Right kidney (tissue), 1 donor: ENCODE measurements at regions not wholly inside any gene's neighbourhood (a gene's known extent, or its start where the extent isn't known, plus 50 kb on each side); places are given as distances from the start of the nearest gene placed in this dataset.
A peak's percentile ranks its signal among the peaks of the same experiment; 100 is the strongest.
"Not testable (repeated sequence)": the region's sequence is repeated elsewhere in the genome, so short reads cannot be mapped to it uniquely, and the experiment has no call there.

ENCODE experiments used
- DNase-seq: peaks from one replicate; pipeline ENCODE4 v3.0.0-alpha.2; 2016

GRCh38 chr16:50497592-50497991 is 50.6 kb upstream of the NKD1 start:
- no peak for DNase-seq

GRCh38 chr16:50496990-50497389 is 51.2 kb upstream of the NKD1 start:
- no peak for DNase-seq

GRCh38 chr16:50495673-50496072 is 52.5 kb upstream of the NKD1 start:
- DNase-seq, result no peak

GRCh38 chr16:50494501-50495491 is 53.4 kb upstream of the NKD1 start:
- no peak for DNase-seq

GRCh38 chr16:50491516-50491915 is 56.7 kb upstream of the NKD1 start:
- no peak for DNase-seq

GRCh38 chr16:50490828-50491227 is 57.4 kb upstream of the NKD1 start:
- no peak for DNase-seq

GRCh38 chr16:50489182-50489581 is 59.0 kb upstream of the NKD1 start:
- no peak for DNase-seq

- no peak for DNase-seq
Observed at GRCh38 chr16:50487528-50487927, 60.7 kb upstream of the NKD1 start.

GRCh38 chr16:50486162-50486561 is 62.0 kb upstream of the NKD1 start:
- not testable (repeated sequence) for DNase-seq

- no peak for DNase-seq
Observed at GRCh38 chr16:50485232-50485631, 63.0 kb upstream of the NKD1 start.

GRCh38 chr16:50482271-50482670 is 65.9 kb upstream of the NKD1 start:
- no peak for DNase-seq

GRCh38 chr16:50480206-50480605 is 68.0 kb upstream of the NKD1 start:
- DNase-seq, result no peak

GRCh38 chr16:50479771-50480170 is 68.4 kb upstream of the NKD1 start:
- no peak for DNase-seq

GRCh38 chr16:50478773-50479149 is 69.4 kb upstream of the NKD1 start:
- DNase-seq, result no peak

GRCh38 chr16:50478075-50478772 is 70.0 kb upstream of the NKD1 start:
- DNase-seq, result no peak

GRCh38 chr16:50476486-50477255 is 71.5 kb upstream of the NKD1 start:
- DNase-seq, result no peak

- no peak for DNase-seq
Observed at GRCh38 chr16:50475170-50475569, 73.0 kb upstream of the NKD1 start.

- DNase-seq, result no peak
Observed at GRCh38 chr16:50474138-50474537, 74.1 kb upstream of the NKD1 start.

- no peak for DNase-seq
Observed at GRCh38 chr16:50473356-50473945, 74.7 kb upstream of the NKD1 start.

GRCh38 chr16:50472472-50472871 is 75.7 kb upstream of the NKD1 start:
- no peak for DNase-seq

GRCh38 chr16:50470687-50471086 is 77.5 kb upstream of the NKD1 start:
- no peak for DNase-seq

GRCh38 chr16:50469744-50470321 is 78.4 kb upstream of the NKD1 start:
- DNase-seq, result peak; percentile 51
